Caco-2 (cell line): ENCODE measurements at regions not wholly inside any gene's neighbourhood (a gene's known extent, or its start where the extent isn't known, plus 50 kb on each side); places are given as distances from the start of the nearest gene placed in this dataset.

Experiments
- BruUV-seq: library from RNA; stranded (reverse); fragments of 400-500 nt; replicated peaks from 2 replicates; lab custom pipeline; 2021; lab: Mats Ljungman, UMichigan
- CTCF ChIA-PET: fragments of 300-600 bp; sonication (Branson Sonifier 250); formaldehyde crosslinking; loops from one replicate; lab custom pipeline; 2022; ENCODE audit warnings: antibody characterized with exemption; lab: Charles Lee
- POLR2A ChIA-PET: fragments of 300-600 bp; sonication (Branson Sonifier 250); formaldehyde crosslinking; loops from one replicate; lab custom pipeline; 2022; ENCODE audit warnings: antibody characterized with exemption; lab: Charles Lee
- DNase-seq, 2 experiments: peaks; one replicate each; pipeline versions ENCODE4 v3.0.0 to v3.0.0-alpha.2; 2020 to 2022
- H3K27me3 ChIP-seq: replicated peaks from 2 replicates; pipeline ENCODE4 v1.6.0; 2011; ENCODE audit warnings: low read length; ENCODE audit not compliant: control insufficient read depth, insufficient read depth
- H3K36me3 ChIP-seq: 2 replicates; pipeline ENCODE4 v1.5.1; 2011; ENCODE audit warnings: low read length; ENCODE audit not compliant: control insufficient read depth, insufficient read depth
- H3K4me1 ChIP-seq: fragments of 250-450 bp; sonication (Bioruptor Pico); 2 replicates; pipeline ENCODE4 v1.5.1; 2020; ENCODE audit warnings: mild to moderate bottlenecking
- H3K4me3 ChIP-seq: 2 replicates; pipeline ENCODE4 v1.5.1; 2011; ENCODE audit warnings: low read depth, mild to moderate bottlenecking, control low read depth, low read length
- H3K9me3 ChIP-seq: fragments of 250-450 bp; sonication (Bioruptor Pico); 2 replicates; pipeline ENCODE4 v1.5.1; 2020; ENCODE audit warnings: mild to moderate bottlenecking, moderate library complexity
- H3K27ac Mint-ChIP-seq: one replicate; pipeline ENCODE4 v1.8.0; 2022; ENCODE audit warnings: mixed read lengths; ENCODE audit not compliant: unreplicated experiment
- H3K27me3 Mint-ChIP-seq: one replicate; pipeline ENCODE4 v1.8.0; 2022; ENCODE audit warnings: mixed read lengths; ENCODE audit not compliant: insufficient read depth, unreplicated experiment
- H3K36me3 Mint-ChIP-seq: one replicate; pipeline ENCODE4 v1.8.0; 2022; ENCODE audit warnings: mild to moderate bottlenecking, mixed read lengths; ENCODE audit not compliant: insufficient read depth, unreplicated experiment
- H3K4me1 Mint-ChIP-seq: one replicate; pipeline ENCODE4 v1.8.0; 2022; ENCODE audit warnings: low read depth, mixed read lengths; ENCODE audit not compliant: unreplicated experiment
- H3K4me3 Mint-ChIP-seq: one replicate; pipeline ENCODE4 v1.8.0; 2022; ENCODE audit warnings: mild to moderate bottlenecking, moderate library complexity, mixed read lengths; ENCODE audit not compliant: unreplicated experiment
- H3K9me3 Mint-ChIP-seq: one replicate; pipeline ENCODE4 v1.8.0; 2022; ENCODE audit warnings: mixed read lengths; ENCODE audit not compliant: unreplicated experiment
- CTCF ChIP-seq, 2 experiments: fragments of 200-600 bp in 1 of 2; IDR thresholded peaks; 1 replicate in 1 of 2; 2 replicates in 1 of 2; pipeline versions ENCODE4 v1.5.1 to v1.8.0; 2011 to 2022; ENCODE audit warnings: antibody characterized with exemption in 1 of 2, control low read depth in 1 of 2, inconsistent platforms in 1 of 2, low read depth in 1 of 2, low read length in 1 of 2, mild to moderate bottlenecking in 1 of 2, moderate library complexity in 1 of 2; ENCODE audit not compliant: insufficient read depth in 1 of 2, severe bottlenecking in 1 of 2, unreplicated experiment in 1 of 2
- intact Hi-C: fragments of 100-400 bp; cut with micrococcal nuclease; formaldehyde crosslinking; loops from one replicate; pipeline ENCODE4 v1.10.0; 2022; ENCODE audit not compliant: unreplicated experiment

- Mint-ChIP-seq H3K27ac (no peak overlapping the region), H3K4me1 (no peaks in the 10 kb centered on the region), H3K27me3 (peaks cover 14% of the 10 kb centered on the region), H3K4me3 (no peak overlapping the region), H3K36me3 (no peaks in the 10 kb centered on the region), H3K9me3 (no peaks in the 10 kb centered on the region)
- Histone ChIP-seq H3K36me3 (no peaks in the 10 kb centered on the region), H3K27me3 (no peaks in the 10 kb centered on the region), H3K9me3 (0 out of 2 replicates have a peak, but pooled peaks cover 3% of the 10 kb centered on the region), H3K4me3 (no peak overlapping the region), H3K4me1 (no peaks in the 10 kb centered on the region)
- no TSS peak for BruUV-seq
- DNase-seq = no peak
- TF ChIP-seq CTCF (IDR thresholded peaks at IDR 0.05; ENCODE audit: insufficient read depth in 1 of 2, low read depth in 1 of 2, low read length in 1 of 2, severe bottlenecking in 1 of 2, unreplicated experiment in 1 of 2) = no peak
- ChIA-PET POLR2A (no interaction called here), CTCF (no interaction called here)
- intact Hi-C loops = no loop called here
Observed at GRCh38 chr13:80516818-80517348, 176.0 kb upstream of the SPRY2 start.

DNA sequence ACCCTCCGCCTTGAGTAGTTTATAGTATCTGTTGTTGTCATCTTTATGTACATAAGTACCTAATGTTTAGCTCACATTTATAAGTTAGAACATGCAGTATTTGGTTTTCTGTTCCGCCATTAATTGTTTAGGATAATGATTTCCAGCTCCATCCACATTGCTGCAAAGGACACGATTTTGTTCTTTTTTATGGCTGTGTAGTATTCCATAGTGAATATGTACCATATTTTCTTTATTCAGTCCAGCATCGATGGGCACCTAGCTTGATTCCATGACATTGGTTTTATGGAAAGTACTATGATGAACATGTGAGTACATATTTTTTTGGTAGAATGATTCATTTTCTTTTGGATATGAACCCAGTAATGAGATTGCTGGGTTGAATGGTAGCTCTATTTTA lies 174.4 kb upstream of the SPRY2 start:
- Histone ChIP-seq H3K4me3 (no peak overlapping the region), H3K27me3 (no peaks in the 10 kb centered on the region), H3K4me1 (no peaks in the 10 kb centered on the region), H3K36me3 (no peaks in the 10 kb centered on the region), H3K9me3 (0 out of 2 replicates have a peak, but pooled peaks cover 3% of the 10 kb centered on the region)
- no peak overlapping the region for H3K27ac Mint-ChIP-seq
- intact Hi-C loops = no loop called here
- TF ChIP-seq CTCF (IDR thresholded peaks at IDR 0.05; ENCODE audit: insufficient read depth in 1 of 2, low read depth in 1 of 2, low read length in 1 of 2, severe bottlenecking in 1 of 2, unreplicated experiment in 1 of 2) = no peak
- no TSS peak for BruUV-seq
- H3K4me3 Mint-ChIP-seq = no peak overlapping the region
- H3K4me1 Mint-ChIP-seq = no peaks in the 10 kb centered on the region
- H3K27me3 Mint-ChIP-seq = peaks cover 14% of the 10 kb centered on the region
- H3K9me3 Mint-ChIP-seq = no peaks in the 10 kb centered on the region
- no peak for DNase-seq
- ChIA-PET CTCF (no interaction called here), POLR2A (no interaction called here)
- no peaks in the 10 kb centered on the region for H3K36me3 Mint-ChIP-seq

GRCh38 chr13:80513196-80513595 lies 172.3 kb upstream of the SPRY2 start:
- TF ChIP-seq CTCF (IDR thresholded peaks at IDR 0.05; ENCODE audit: insufficient read depth in 1 of 2, low read depth in 1 of 2, low read length in 1 of 2, severe bottlenecking in 1 of 2, unreplicated experiment in 1 of 2) = no peak
- Histone ChIP-seq H3K4me3 (no peak overlapping the region), H3K27me3 (no peaks in the 10 kb centered on the region), H3K9me3 (0 out of 2 replicates have a peak, but pooled peaks cover 3% of the 10 kb centered on the region), H3K36me3 (no peaks in the 10 kb centered on the region), H3K4me1 (no peaks in the 10 kb centered on the region)
- H3K9me3 Mint-ChIP-seq = no peaks in the 10 kb centered on the region
- ChIA-PET CTCF (no interaction called here), POLR2A (no interaction called here)
- no peak overlapping the region for H3K4me3 Mint-ChIP-seq
- BruUV-seq = no TSS peak
- DNase-seq = no peak
- intact Hi-C loops = no loop called here
- H3K27me3 Mint-ChIP-seq = peaks cover 9% of the 10 kb centered on the region
- no peak overlapping the region for H3K27ac Mint-ChIP-seq
- no peaks in the 10 kb centered on the region for H3K36me3 Mint-ChIP-seq
- H3K4me1 Mint-ChIP-seq = no peaks in the 10 kb centered on the region
